HS-27A (cell line): ENCODE measurements at regions not wholly inside any gene's neighbourhood (a gene's known extent, or its start where the extent isn't known, plus 50 kb on each side); places are given as distances from the start of the nearest gene placed in this dataset.

Source experiments
- DNase-seq: peaks from one replicate; pipeline ENCODE4 v3.0.0-alpha.2; 2012; ENCODE audit warnings: low read depth, missing footprints

GRCh38 chr7:93651603-93652159 is 77.2 kb upstream of the CALCR start:
- no peak for DNase-seq

GRCh38 chr7:93646538-93646937 is 72.0 kb upstream of the CALCR start:
- no peak for DNase-seq

- no peak for DNase-seq
These were observed 61.8 kb upstream of the CALCR start for GRCh38 chr7:93636276-93636675.

GRCh38 chr7:93632371-93632770 is 57.8 kb upstream of the CALCR start:
- no peak for DNase-seq

- DNase-seq, result no peak
These were observed 54.8 kb upstream of the CALCR start for GRCh38 chr7:93629291-93629801.

GRCh38 chr7:93626869-93627268 is 52.3 kb upstream of the CALCR start:
- no peak for DNase-seq
